Activated CD8-positive, alpha-beta T cell treated with anti-CD3 and anti-CD28 coated beads, Interleukin-2, amount 10 ng/mL, durations not matched to agents 7 days and 5 days (primary cell): ENCODE measurements at regions not wholly inside any gene's neighbourhood (a gene's known extent, or its start where the extent isn't known, plus 50 kb on each side); places are given as distances from the start of the nearest gene placed in this dataset.

Experiments used
- ATAC-seq: fragments of 150-1000 bp; cut with Tn5 transposase; one replicate; pipeline ENCODE4 v1.10.0; 2021; ENCODE audit warnings: moderate library complexity
- CTCF ChIA-PET: fragments of 350-600 bp; sonication (Branson Sonifier 250); formaldehyde crosslinking; loops from one replicate; lab custom pipeline; 2021; ENCODE audit warnings: antibody characterized with exemption; lab: Charles Lee
- POLR2A ChIA-PET: fragments of 350-600 bp; sonication (Branson Sonifier 250); formaldehyde crosslinking; loops from one replicate; lab custom pipeline; 2021; ENCODE audit warnings: antibody characterized with exemption; lab: Charles Lee
- DNase-seq: peaks from one replicate; pipeline ENCODE4 v3.0.0-alpha.2; 2020
- H3K27ac Mint-ChIP-seq: one replicate; pipeline ENCODE4 v1.8.0; 2021; ENCODE audit warnings: mild to moderate bottlenecking, mixed read lengths
- H3K27me3 Mint-ChIP-seq: one replicate; pipeline ENCODE4 v1.8.0; 2021; ENCODE audit warnings: low read depth, mixed read lengths
- H3K36me3 Mint-ChIP-seq: one replicate; pipeline ENCODE4 v1.8.0; 2021; ENCODE audit warnings: low read depth, mixed read lengths
- H3K4me1 Mint-ChIP-seq: one replicate; pipeline ENCODE4 v1.8.0; 2021; ENCODE audit warnings: low read depth, mixed read lengths
- H3K4me3 Mint-ChIP-seq: one replicate; pipeline ENCODE4 v1.8.0; 2021; ENCODE audit warnings: mild to moderate bottlenecking, mixed read lengths
- H3K9me3 Mint-ChIP-seq: one replicate; pipeline ENCODE4 v1.8.0; 2022; ENCODE audit warnings: mixed read lengths; ENCODE audit not compliant: insufficient read depth

GRCh38 chr2:43045866-43046265 is 180.5 kb downstream of the ZFP36L2 start:
- Mint-ChIP-seq H3K9me3 (no peaks in the 10 kb centered on the region), H3K27me3 (peaks cover 7% of the 10 kb centered on the region), H3K36me3 (no peaks in the 10 kb centered on the region), H3K4me1 (peaks cover 28% of the 10 kb centered on the region), H3K27ac (no peak overlapping the region), H3K4me3 (no peak overlapping the region)
- POLR2A ChIA-PET, result no interaction called here
- CTCF ChIA-PET, result no interaction called here
- no peak for DNase-seq
- no peak for ATAC-seq

GRCh38 chr2:43044093-43044681 is 182.2 kb downstream of the ZFP36L2 start:
- Mint-ChIP-seq H3K4me3 (no peak overlapping the region), H3K9me3 (no peaks in the 10 kb centered on the region), H3K36me3 (no peaks in the 10 kb centered on the region), H3K27me3 (peaks cover 13% of the 10 kb centered on the region), H3K4me1 (peaks cover 22% of the 10 kb centered on the region), H3K27ac (no peak overlapping the region)
- POLR2A ChIA-PET, result no interaction called here
- ATAC-seq (no peak), DNase-seq (no peak)
- CTCF ChIA-PET, result no interaction called here

- no peak for DNase-seq
These were observed 182.9 kb downstream of the ZFP36L2 start for GRCh38 chr2:43043553-43043870.

GRCh38 chr2:43041661-43042360 is 184.6 kb downstream of the ZFP36L2 start:
- POLR2A ChIA-PET, result no interaction called here
- H3K36me3 Mint-ChIP-seq, result no peaks in the 10 kb centered on the region
- peaks cover 12% of the 10 kb centered on the region for H3K4me1 Mint-ChIP-seq
- DNase-seq, result no peak
- peaks cover 6% of the 10 kb centered on the region for H3K27me3 Mint-ChIP-seq
- H3K27ac Mint-ChIP-seq, result no peak overlapping the region
- CTCF ChIA-PET, result no interaction called here
- no peak for ATAC-seq
- H3K4me3 Mint-ChIP-seq, result no peak overlapping the region
- H3K9me3 Mint-ChIP-seq, result no peaks in the 10 kb centered on the region

More at GRCh38 chr2:43043553-43043870, 182.9 kb downstream of the ZFP36L2 start:
- no peak overlapping the region for H3K4me3 Mint-ChIP-seq
- no peak overlapping the region for H3K27ac Mint-ChIP-seq
- ChIA-PET POLR2A (no interaction called here), CTCF (no interaction called here)
- ATAC-seq, result no peak
- no peaks in the 10 kb centered on the region for H3K9me3 Mint-ChIP-seq
- H3K36me3 Mint-ChIP-seq, result no peaks in the 10 kb centered on the region
- H3K27me3 Mint-ChIP-seq, result peaks cover 10% of the 10 kb centered on the region
- H3K4me1 Mint-ChIP-seq, result peaks cover 22% of the 10 kb centered on the region

GRCh38 chr2:43041173-43041591 is 185.2 kb downstream of the ZFP36L2 start:
- Mint-ChIP-seq H3K4me1 (peaks cover 6% of the 10 kb centered on the region), H3K27ac (no peak overlapping the region), H3K4me3 (no peak overlapping the region), H3K9me3 (no peaks in the 10 kb centered on the region), H3K27me3 (peaks cover 6% of the 10 kb centered on the region), H3K36me3 (no peaks in the 10 kb centered on the region)
- ATAC-seq, result no peak
- ChIA-PET CTCF (no interaction called here), POLR2A (no interaction called here)
- DNase-seq, result no peak

GRCh38 chr2:43040084-43040854 is 186.1 kb downstream of the ZFP36L2 start:
- ATAC-seq (no peak), DNase-seq (no peak)
- ChIA-PET POLR2A (no interaction called here), CTCF (no interaction called here)
- Mint-ChIP-seq H3K9me3 (no peaks in the 10 kb centered on the region), H3K4me3 (no peak overlapping the region), H3K27ac (no peak overlapping the region), H3K4me1 (peaks cover 2% of the 10 kb centered on the region), H3K36me3 (no peaks in the 10 kb centered on the region), H3K27me3 (peaks cover 6% of the 10 kb centered on the region)

- peak; percentile 39 for ATAC-seq
- no peaks in the 10 kb centered on the region for H3K9me3 Mint-ChIP-seq
- H3K4me3 Mint-ChIP-seq, result no peak overlapping the region
- peaks cover 2% of the 10 kb centered on the region for H3K4me1 Mint-ChIP-seq
- H3K27me3 Mint-ChIP-seq, result peaks cover 6% of the 10 kb centered on the region
- CTCF ChIA-PET, result no interaction called here
- no peaks in the 10 kb centered on the region for H3K36me3 Mint-ChIP-seq
- POLR2A ChIA-PET, result no interaction called here
- H3K27ac Mint-ChIP-seq, result no peak overlapping the region
- no peak for DNase-seq
These were observed 186.9 kb downstream of the ZFP36L2 start for GRCh38 chr2:43039376-43040080.

- H3K27ac Mint-ChIP-seq, result no peak overlapping the region
- H3K4me1 Mint-ChIP-seq, result peaks cover 2% of the 10 kb centered on the region
- DNase-seq (no peak), ATAC-seq (no peak)
- H3K9me3 Mint-ChIP-seq, result no peaks in the 10 kb centered on the region
- ChIA-PET POLR2A (no interaction called here), CTCF (no interaction called here)
- H3K27me3 Mint-ChIP-seq, result peaks cover 6% of the 10 kb centered on the region
- H3K4me3 Mint-ChIP-seq, result no peak overlapping the region
- no peaks in the 10 kb centered on the region for H3K36me3 Mint-ChIP-seq
These were observed 187.7 kb downstream of the ZFP36L2 start for GRCh38 chr2:43038696-43039094.

- no peaks in the 10 kb centered on the region for H3K36me3 Mint-ChIP-seq
- peaks cover 6% of the 10 kb centered on the region for H3K27me3 Mint-ChIP-seq
- no peaks in the 10 kb centered on the region for H3K9me3 Mint-ChIP-seq
- no peak overlapping the region for H3K4me3 Mint-ChIP-seq
- no peak overlapping the region for H3K27ac Mint-ChIP-seq
- DNase-seq, result no peak
- no peak for ATAC-seq
- CTCF ChIA-PET, result no interaction called here
- peaks cover 2% of the 10 kb centered on the region for H3K4me1 Mint-ChIP-seq
- POLR2A ChIA-PET, result interaction anchor here (1.4 kb wide), 1 partner anchor 9 kb away, joined by 3 read pairs; no protein-coding TSS in a partner anchor
These were observed 188.2 kb downstream of the ZFP36L2 start for GRCh38 chr2:43038034-43038695.

- ChIA-PET CTCF (no interaction called here), POLR2A (no interaction called here)
- H3K4me3 Mint-ChIP-seq, result no peak overlapping the region
- no peak overlapping the region for H3K27ac Mint-ChIP-seq
- H3K4me1 Mint-ChIP-seq, result peaks cover 12% of the 10 kb centered on the region
- no peak for ATAC-seq
- no peaks in the 10 kb centered on the region for H3K9me3 Mint-ChIP-seq
- no peaks in the 10 kb centered on the region for H3K36me3 Mint-ChIP-seq
- DNase-seq, result no peak
- H3K27me3 Mint-ChIP-seq, result peaks cover 6% of the 10 kb centered on the region
These were observed 190.5 kb downstream of the ZFP36L2 start for GRCh38 chr2:43035922-43036321.

- peaks cover 12% of the 10 kb centered on the region for H3K4me1 Mint-ChIP-seq
- H3K9me3 Mint-ChIP-seq, result no peaks in the 10 kb centered on the region
- ATAC-seq, result no peak
- H3K27me3 Mint-ChIP-seq, result no peaks in the 10 kb centered on the region
- ChIA-PET CTCF (no interaction called here), POLR2A (no interaction called here)
- H3K27ac Mint-ChIP-seq, result no peak overlapping the region
- no peak overlapping the region for H3K4me3 Mint-ChIP-seq
- no peak for DNase-seq
- H3K36me3 Mint-ChIP-seq, result no peaks in the 10 kb centered on the region
These were observed 191.5 kb downstream of the ZFP36L2 start for GRCh38 chr2:43034921-43035320.
